ENCODE measurements at regions not wholly inside any gene's neighbourhood (a gene's known extent, or its start where the extent isn't known, plus 50 kb on each side); places are given as distances from the start of the nearest gene placed in this dataset.

DNA sequence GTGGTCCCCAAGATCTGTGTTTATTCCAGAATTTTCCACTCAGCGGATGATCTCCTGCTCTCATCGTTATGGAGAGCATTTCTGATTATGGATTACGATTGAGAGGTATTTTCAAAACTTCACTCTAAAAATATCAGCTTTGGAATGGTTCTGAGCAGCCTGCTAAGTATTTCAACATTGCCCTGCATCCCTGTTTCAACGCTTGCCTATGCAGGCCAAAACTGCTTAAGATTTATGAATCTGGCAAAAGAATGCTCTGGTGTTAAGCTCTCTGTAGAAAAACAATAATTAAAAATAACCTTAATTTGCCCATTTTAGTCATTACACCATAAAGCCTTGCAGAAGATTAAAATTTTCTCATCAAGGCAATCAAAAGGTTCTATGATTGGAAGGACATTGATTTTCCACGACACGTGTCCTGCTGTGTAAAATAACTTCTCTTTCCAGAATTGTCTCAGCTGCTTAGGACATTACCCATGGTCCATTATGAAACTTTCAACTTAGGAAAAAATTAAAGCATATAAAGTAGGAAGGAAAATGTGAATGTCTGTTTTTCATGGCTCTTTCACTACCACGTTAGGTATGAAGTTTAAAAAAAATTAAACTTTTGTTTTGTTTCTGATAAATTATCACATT lies 229.9 kb downstream of the ACKR3 start:
- no peak for DNase-seq

DNA sequence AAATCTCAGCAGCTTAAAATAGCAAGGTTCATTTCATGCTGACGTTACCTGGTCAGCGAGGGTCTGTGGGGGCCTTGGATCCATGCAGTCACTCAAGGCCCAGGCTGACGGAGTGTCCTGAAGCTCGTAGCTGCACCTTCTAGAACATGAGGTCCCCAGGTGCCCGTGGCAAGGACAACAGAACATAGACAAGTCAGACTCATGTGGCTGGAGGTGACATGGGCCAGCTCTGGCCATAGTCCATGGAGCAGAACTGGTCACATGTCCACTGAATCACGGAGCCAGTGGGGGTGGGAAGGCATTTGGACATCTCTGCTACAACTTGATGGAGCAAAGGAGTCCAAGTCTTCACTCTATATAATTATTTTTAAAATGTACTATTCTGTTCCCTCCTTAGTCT lies 233.2 kb downstream of the ACKR3 start:
- no peak for DNase-seq

DNA sequence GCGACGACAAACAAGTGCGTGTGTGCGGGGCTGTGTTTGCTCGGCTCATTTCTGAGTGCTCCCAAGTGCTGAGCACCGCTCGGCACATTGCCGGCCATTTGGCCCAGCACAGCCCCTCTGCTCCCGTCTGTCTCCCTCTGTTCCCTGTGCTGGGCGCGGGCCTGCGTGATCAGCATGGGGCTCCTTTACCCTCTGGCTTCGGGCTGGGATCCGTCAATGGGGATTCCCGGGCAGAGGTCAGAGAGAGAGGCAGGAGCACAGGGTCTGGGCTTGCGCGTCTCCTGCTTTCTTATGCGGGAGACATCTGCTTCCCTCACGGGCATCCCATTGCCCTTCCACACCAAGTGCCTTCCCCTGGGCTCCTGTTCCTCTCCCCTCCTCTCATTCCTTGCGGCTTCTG lies 234.0 kb downstream of the ACKR3 start:
- no peak for DNase-seq

- DNase-seq = no peak
These were observed 236.3 kb downstream of the ACKR3 start for GRCh38 chr2:236805800-236806531.

- DNase-seq = no peak
These were observed 240.1 kb downstream of the ACKR3 start for GRCh38 chr2:236809716-236810115.

DNA sequence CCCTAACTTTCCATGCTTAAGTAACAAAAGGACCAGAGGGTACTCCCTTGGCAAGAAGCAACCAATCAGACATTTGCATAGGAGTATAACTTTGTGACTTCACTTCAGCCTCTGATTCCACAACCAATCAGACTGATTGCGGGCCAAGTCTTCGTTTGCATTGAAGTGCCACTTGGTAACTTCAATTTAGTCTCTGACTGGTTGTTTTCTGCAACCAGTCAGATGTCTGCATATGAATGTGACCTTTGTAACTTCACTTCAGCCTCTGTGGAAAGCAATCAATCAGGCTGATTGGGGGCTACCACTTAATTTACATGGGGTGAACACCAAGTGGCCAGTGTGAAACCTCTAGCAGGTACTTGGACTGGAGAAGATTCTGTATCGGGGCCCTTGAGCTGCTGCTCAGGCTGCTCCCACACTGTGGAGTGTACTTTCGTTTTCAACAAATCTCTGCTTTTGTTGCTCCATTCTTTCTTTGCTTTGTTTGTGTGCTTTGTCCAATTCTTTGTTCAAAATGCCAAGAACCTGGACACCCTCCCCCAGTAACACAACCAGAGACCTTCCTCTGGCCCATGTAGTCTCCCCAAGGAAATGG lies 241.5 kb downstream of the ACKR3 start:
- no peak for DNase-seq

DNA sequence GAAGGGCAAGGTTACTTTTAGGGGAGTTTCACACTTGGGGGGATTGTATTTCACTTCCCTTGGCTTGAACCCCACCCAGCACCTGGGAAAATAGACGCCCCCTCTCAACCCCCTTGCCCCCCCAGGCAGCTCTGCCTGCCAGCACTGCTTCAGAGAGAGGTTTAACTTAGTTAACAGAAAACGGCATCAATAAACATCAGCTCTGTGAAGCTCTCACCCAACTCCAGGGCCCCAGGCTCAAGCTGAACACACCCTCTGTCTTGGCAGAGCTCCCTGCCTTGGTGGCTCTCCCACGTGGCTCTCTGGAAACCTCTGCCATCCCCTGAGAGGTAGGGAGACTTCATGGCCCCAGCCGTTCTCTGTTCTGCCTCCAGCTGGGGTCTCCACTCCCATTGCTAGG lies 244.1 kb downstream of the ACKR3 start:
- DNase-seq = no peak

DNA sequence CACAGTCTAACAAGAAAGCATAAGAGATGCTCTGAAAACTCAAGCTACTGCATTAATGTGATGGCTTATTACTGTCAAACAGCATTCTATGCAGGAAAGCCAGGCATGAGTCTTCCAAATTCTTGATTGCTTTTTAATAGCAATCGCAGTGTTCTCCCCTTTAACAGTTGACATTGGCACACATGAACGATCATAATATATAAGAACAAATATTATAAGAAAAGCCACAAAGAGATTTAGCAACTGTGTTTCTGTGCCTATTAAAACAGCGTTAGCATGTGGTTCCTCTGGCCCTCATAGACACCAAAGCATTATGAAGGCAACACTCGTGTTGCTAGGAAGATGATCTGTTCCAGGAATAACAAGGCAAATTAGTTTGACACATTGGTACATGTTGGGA lies 245.0 kb downstream of the ACKR3 start:
- DNase-seq = no peak

- no peak for DNase-seq
These were observed 246.1 kb downstream of the ACKR3 start for GRCh38 chr2:236815746-236816145.

GRCh38 chr2:236816197-236817170 lies 246.9 kb downstream of the ACKR3 start:
- DNase-seq = no peak

DNA sequence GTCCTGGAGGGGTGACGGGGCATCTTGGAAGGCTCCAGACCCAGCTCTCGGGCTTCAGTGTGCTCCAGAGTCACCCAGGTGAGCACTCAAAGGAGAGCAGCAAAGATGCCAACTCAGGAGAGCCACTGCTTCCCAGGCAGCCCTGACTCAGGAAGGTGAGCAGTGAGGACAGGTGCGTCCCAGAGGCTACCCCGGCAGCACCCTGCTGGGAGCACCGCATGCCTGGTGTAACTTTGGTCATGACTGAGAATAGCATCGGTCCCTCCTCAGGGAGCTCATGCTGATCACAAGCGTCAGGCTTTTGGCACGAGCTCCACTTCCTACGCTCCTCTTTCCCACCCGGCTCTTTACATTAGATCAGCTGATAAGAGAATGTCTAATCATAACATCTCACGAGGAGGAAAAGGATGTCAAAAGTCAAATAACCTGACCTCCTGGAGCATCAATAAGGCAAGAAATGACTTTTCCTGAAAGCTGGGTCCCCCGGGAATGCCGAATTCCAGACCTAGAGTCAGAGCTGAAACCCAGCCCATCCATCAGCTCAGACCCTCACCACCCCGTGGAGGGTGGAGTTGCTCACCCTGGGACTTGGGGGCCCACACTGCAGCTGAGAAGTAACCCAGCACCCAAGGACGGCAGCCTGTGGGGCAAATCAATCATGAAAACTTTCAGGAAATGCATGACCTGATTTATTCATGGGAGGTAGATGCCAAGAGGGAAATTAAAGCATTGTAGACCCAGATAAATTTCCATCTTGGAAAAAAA lies 248.8 kb downstream of the ACKR3 start:
- DNase-seq = no peak

DNA sequence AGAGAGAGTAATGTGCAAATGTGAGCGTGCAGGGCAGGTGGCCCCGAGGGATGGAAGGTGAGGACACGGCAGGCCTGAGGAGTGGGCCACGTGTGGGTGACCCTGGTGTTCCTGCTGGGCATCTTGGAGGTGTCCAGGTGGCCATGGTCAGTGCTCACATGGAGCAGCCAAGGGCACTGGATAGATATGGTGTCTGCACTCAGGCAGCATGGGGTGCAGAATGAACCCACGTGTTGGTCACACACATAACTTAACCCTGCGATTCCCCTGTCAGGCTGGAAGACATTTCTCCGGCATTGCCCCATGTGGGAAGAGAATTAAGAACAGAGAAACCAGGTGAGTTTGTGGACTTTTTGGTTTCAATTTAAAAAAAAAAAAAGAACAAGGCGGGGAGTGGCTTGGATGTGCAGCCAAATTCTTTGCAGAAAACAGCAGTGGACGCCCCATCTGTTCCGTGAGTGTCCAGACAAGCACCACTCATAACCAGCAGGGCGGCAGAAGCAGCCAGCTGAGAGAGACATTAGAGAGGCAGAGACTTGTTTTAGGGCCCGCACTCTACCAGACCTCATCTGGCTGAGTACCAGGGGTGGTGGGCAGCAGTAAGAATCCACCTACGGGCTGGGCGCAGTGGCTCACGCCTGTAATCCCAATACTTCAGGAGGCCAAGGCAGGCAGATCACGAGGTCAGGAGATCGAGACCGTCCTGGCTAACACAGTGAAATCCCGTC lies 249.8 kb downstream of the ACKR3 start:
- DNase-seq = no peak

DNA sequence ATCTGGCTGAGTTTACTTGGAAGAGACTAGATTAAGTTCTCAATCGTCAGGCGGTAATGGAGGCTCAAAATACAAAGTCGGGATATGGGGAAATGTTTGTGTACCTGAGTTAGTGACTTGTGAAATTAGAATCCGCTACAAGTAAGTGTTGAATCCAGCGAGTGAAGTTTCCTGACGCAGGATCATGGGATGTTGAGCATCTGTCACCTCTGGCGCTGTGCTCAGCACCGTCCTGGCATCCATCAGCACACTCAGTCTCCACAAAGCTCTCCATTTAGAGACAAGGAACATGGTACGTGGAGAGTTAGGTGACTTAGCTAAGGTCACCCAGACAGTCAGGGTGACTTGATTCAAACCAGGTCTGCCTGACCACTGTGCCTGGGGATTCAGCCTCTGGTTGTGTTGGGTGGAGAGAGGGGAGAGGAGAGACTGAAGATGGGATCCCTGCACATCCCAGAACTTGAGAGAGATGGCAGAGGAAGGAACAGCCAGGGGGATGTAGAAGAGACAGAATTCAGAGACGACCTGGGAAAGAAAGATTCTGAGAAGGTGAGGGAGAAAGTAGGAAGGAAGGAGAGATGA lies 251.2 kb downstream of the ACKR3 start:
- DNase-seq = no peak

DNA sequence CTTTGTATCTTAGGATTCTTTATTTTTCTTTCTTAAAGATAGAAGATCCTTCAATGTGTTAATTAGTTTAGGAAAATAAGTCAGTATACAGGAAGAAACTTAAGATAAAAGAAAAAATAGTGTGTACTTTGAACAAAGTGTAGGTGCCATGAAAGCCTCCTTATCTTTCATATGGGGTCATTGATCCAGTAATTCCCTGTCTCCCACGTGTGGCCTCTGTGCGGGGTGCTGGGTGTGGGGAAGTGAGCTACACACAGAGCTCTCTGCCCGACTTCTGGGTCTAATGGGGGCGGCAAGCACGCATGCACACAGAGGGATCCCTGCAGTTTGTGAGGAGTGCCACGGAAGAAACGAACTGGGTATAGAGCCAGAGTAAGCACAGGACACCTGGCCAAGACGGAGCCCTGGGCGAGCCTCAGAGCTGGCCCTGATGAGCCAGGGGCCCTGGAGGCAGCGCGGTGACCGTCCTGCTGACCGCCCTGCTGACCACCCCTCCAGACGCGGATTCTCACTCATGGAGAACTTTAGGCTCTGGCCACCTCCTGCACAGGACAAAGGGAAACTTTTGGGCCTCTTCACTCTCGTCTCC lies 253.5 kb downstream of the ACKR3 start:
- DNase-seq = no peak

- no peak for DNase-seq
These were observed 254.3 kb downstream of the ACKR3 start for GRCh38 chr2:236823963-236824362.

DNA sequence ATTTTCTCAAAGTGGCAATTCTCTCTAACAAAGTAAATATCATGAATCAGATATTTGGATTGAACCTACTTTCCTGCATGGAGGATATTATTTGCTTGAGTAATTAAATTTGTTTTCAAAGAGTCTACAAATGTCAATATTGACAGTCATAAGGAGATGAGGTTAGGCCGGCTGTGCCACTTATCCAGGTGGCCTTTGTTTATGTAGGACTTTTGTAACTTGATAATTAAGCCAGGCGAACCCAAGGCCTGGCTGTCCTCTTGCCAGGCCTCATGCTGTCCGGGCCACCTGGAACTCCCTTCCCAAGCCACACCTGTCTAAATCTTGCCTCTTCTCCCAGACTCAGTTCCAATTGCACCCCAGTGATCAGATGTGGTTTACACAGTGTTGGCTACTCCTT lies 255.2 kb downstream of the ACKR3 start:
- DNase-seq = no peak

DNA sequence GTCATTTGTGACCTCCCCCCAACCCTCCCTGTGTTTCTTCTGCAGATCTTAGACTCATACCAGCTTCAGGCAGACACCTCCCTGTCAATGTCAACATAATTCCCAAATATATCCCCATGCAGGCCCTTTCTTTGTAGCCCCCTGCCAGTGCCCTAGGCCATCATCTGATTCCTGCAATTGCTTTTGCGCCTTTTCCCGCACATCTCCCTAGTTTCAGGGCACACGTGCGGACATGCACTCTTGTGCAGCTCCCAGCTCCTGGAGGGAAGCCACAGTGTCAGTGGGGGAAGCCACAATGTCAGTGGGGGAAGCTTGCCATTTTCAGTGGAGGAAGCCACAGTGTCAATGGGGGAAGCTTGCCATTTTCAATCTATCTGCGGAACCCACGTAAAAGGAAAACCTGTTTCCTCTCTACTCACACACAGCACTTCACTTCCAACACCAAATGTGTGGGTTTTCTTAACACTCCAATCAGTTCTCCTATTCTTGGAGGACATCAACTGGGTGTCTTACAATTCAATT lies 256.4 kb downstream of the ACKR3 start:
- no peak for DNase-seq

- no peak for DNase-seq
These were observed 257.1 kb downstream of the ACKR3 start for GRCh38 chr2:236826606-236827156.

DNA sequence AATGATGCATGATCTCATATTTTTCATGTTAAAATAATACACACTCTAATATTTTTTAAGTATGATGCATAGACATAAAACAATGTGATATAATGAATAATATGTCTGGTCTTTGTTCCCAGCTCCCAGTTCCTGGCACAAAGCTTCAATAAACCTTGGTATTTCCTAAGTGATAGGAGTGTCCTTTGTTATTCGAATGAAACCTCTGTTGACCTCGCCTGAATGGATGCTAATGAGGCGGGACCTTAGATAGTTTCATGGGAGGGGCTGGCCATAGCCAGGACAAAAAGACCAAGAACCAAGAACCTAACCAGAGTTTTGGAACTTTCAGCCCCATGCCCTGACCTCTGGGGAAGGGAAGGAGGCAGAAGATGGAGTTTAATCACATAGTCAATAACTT lies 257.7 kb upstream of the COPS8 start:
- DNase-seq = no peak

DNA sequence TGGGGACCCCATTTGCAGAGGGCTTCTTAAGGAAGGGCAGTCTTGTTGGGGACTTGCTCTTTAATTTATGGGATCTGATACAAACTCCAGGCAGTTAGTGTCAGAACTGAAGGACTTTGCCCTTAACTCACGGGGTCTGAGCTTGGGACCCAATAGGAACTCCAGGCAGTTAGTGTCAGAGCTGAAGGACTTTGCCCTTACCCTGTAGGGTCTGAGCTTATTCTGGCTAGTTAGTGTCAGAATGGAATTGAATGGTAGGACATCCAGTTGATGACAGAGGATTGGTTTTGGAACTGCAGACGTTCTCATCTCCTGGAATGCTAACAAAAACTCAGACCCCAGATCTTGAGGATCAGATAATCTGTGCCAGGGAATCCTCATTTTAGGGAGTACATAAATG lies 256.9 kb upstream of the COPS8 start:
- DNase-seq = no peak
